NCI-H345 treated with DMSO at 0.1 percent for 48 hours (cell line): ENCODE measurements at regions not wholly inside any gene's neighbourhood (a gene's known extent, or its start where the extent isn't known, plus 50 kb on each side); places are given as distances from the start of the nearest gene placed in this dataset.
"Not testable (repeated sequence)": the region's sequence is repeated elsewhere in the genome, so short reads cannot be mapped to it uniquely, and the experiment has no call there.

Source experiments
- DNase-seq: peaks from one replicate; lab custom pipeline; 2025; ENCODE audit not compliant: unreplicated experiment; lab: John Stamatoyannopoulos, UW

DNA sequence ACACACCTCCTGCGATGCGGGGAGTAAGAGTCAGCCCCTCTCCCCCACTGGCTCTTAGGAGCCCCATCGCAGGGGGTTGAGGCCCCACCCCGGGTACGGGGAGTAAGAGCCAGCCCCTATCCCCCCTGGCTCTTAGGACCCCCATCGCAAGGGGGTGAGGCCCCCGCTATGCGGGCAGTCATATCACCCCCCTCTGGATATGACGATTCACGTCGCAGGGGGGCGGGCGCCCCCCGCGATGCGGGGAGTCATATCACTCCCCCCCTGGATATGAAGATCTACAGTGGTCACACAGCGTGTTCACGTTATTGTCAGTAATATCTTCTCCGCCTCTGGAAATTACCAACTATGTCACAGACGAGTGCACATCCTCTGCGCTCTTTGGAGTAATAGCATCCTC lies 61.1 kb downstream of the DEFB131A start:
- DNase-seq: not testable (repeated sequence)

DNA sequence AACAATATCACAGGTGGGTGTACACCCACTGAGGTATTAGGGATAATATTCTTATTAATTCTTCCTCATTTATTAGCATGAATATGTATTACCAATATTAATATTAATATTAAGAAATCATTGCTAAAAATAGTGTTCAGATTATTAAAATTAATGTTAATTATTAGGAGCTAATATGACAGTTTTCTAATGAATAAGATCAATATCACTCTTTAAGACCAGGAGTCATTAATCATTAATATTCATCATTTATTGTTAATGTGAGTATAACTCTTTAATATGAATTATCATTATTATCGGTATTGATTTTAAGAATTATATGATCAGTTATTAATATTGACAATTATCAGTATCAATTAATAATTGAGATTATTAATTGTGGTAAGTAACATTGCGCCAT lies 62.5 kb downstream of the DEFB131A start:
- DNase-seq: not testable (repeated sequence)

- DNase-seq: not testable (repeated sequence)
Measured at GRCh38 chr4:9512941-9513340, 68.7 kb downstream of the DEFB131A start.

DNA sequence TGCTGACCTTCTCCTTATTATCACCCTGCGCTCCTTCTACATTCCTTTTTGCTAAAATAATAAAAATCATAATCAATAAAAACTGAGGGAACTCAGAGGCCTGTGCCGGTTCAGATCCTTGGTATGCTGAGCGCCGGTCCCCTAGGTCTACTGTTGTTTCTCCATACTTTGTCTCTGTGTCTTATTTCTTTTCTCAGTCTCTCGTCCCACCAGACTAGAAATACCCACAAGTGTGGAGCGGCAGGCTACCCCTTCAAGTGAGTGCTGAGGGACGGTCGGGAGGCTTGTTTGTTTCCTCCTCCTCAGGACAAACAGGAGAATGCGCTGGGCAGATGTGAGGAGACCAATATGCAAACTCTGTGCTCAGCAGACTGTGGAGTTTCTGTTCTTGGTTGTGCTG lies 75.4 kb downstream of the DEFB131A start:
- not testable (repeated sequence) for DNase-seq

DNA sequence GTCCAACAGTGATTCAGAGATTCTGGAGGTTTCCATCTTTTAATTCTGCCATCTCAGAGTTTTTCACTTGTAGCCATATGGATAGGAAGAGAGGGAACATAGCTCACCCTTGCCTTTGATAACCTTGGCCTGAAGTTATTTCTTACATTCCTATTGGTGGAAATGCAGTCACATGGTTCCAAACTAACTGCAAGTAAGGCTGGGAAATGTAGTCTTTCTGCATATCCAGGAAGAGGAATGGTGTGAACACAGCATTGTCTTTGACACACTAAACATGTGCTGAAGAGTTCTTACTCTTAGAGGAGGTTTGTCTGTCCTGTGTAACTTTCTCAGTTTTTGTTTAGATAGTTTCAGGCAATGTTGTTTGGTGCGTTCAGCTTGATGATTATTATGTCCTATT lies 78.7 kb downstream of the DEFB131A start:
- not testable (repeated sequence) for DNase-seq

- DNase-seq: not testable (repeated sequence)
Measured at GRCh38 chr4:9524406-9524805, 80.2 kb downstream of the DEFB131A start.

DNA sequence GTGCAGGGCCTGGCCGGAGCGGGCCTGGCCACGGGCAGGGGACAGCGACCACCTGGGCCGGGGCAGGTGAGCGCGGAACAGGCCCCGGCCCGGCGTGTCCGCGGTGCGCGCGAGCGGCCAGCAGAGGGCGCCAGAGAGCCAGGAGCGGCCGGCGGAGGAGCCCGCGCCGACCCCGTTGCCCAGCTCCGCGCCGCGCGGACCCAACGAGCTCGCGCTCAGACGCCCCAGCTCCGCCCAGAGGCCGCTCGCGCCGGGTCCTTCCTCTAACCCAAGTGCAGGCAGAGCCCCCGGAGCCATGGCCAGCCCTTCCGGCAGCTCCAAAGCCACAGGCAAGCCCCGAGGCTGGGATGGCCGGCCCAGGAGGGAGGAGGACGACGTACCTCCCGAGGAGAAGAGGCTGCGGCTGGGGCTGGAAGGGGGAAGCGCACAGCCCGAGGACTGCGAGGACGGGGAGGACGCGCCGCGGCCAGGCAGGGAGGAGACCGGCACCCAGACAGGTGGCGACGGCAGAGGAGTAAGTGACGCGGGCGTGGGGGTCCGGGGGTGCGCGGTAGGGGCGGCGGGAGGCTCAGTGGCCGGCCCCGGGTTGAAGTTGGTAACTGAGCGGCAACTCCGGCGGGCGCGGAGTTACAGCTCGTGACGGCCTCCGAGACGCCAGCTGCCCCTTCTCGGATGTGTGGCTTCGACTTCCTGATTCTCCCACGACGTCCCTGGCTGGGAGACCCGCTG lies 88.1 kb downstream of the DEFB131A start:
- not testable (repeated sequence) for DNase-seq

DNA sequence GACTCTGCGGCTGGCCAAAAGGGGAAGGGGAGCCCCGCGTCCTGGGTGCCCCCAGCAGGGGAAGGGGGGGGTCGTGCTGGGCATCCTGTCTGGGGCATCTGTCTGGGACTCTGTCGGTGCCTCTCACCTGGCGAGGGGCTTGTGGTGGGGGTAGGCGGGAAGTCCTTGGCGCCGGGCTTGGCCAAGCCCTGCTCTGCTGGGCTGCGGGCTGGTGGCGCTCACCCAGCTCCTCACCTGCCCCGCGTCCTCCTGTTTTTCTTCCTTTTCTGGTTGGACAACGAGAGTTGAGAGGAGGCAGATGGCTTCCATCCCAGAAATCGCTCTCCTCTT lies 88.6 kb downstream of the DEFB131A start:
- DNase-seq: not testable (repeated sequence)

DNA sequence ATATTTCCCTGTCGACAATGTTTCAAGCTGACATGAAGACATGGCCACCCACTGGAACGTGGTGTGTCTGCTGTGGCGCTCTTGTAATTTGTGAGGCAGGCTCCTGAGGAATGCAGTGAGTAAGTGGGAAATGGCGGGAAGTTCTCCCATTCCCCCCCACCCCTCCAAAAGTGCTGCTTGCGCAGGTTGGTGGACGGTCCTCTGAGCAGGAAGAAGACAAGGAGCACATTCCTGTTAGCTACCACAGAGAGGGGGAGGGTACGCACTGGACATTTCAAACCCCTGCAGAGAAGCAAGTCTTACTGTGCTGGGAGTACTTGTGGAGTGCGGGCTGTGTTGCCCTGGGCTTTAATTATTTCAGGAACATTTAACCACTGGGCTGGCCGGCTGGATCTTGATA lies 92.9 kb downstream of the DEFB131A start:
- not testable (repeated sequence) for DNase-seq

- not testable (repeated sequence) for DNase-seq
Measured at GRCh38 chr4:9539939-9540520, 95.8 kb downstream of the DEFB131A start.

DNA sequence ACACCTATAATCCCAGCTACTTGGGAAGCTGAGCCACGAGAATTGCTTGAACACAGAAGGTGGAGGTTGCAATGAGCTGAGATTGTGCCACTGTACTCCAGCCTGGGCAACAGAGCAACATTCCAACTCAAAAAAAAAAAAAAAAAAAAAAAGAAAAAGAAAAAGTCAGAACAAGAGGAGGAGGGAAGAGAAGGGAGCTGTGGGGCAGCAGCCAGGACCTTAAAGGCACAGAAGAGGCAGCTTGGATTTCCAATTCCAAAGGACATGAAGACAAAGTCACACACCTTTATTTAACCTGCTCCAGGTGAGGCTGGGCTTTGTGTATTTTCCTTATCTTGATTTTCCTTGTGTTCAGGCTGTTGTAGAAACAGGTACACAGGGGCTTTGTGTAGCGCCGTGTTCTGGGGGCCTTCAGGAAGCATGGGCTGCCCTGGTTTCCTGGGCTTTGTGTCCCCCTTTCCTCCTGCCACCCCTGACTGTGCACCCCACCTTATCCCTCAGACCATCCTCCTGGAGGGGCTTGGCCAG lies 97.2 kb downstream of the DEFB131A start:
- not testable (repeated sequence) for DNase-seq

- DNase-seq: not testable (repeated sequence)
Measured at GRCh38 chr4:9544851-9545250, 100.6 kb downstream of the DEFB131A start.

GRCh38 chr4:9547470-9547869 lies 103.3 kb downstream of the DEFB131A start:
- DNase-seq: not testable (repeated sequence)

DNA sequence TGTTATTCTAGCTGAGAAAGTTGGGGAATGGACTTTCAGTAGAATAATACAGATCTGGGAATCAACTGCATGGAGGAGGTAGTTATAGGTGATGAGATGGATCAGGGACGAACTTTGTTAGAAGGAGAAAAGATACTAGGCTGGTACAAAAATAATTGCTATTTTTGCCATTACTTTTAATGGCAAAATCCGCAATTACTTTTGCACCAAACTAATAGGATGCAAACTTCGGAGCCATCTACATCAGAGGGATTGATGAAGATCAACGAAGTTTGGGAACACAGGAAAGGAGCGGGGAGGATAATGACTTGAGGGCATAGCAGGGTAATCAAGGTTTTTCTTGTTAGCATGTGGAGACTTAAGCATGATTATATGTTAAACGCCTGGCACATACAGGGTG lies 111.9 kb downstream of the DEFB131A start:
- DNase-seq: not testable (repeated sequence)

DNA sequence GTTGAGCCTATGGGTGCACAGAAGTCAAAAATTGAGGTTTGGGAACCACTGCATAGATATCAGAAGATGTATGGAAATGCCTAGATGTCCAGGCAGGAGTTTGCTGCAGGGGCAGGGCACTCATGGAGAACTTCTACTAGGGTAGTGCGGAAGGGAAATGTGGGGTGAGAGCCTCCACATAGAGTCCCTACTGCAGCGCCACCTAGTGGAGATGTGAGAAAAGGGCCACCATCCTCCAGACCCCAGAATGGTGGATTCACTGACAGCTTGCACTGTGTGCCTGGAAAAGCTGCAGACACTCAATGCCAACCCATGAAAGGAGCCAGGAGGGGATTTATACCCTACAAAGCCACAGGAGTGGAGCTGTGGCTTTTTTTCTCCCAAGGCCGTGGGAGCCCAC lies 133.7 kb downstream of the DEFB131A start:
- not testable (repeated sequence) for DNase-seq

GRCh38 chr4:9582880-9583279 lies 138.7 kb downstream of the DEFB131A start:
- not testable (repeated sequence) for DNase-seq

GRCh38 chr4:9592010-9592409 lies 147.8 kb downstream of the DEFB131A start:
- no peak for DNase-seq

DNA sequence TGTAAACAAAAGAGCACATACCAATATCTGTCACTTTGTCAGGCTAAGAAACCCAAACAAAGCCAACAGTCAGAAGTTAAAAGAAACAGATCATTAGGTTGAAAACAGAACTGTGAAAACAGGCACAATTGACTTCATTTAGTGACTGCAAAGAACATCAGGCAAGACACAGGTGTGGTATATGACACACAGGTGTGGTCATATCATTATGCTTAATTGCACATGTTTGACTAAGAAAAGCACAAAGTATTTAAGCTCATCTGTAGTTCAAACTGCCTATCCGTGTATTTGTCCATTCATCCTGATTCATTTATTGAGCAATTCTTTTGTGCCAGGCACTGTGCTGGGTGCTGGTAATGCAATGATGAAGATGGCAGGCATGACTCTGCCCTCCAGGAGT lies 150.7 kb downstream of the DEFB131A start:
- DNase-seq: no peak

DNA sequence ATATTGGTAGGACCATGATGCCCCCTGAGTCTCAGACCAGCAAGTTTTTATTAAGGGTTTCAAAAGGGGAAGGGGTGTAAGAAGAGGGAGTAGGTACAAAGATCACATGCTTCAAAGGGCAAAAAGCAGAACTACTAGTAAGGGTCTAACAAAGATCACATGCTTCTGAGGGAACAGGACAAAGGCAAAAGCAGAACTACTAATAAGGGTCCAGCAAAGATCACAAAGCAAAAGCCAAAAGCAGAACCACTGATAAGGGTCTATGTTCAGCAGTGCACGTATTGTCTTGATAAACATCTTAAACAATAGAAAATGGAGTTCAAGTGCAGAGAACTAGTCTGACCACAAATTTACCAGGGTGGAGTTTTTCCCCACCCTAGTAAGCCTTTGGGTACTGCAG lies 151.3 kb downstream of the DEFB131A start:
- not testable (repeated sequence) for DNase-seq

- no peak for DNase-seq
Measured at GRCh38 chr4:9599266-9599665, 155.1 kb downstream of the DEFB131A start.

GRCh38 chr4:9600246-9600645 lies 156.0 kb downstream of the DEFB131A start:
- no peak for DNase-seq

GRCh38 chr4:9602389-9602914 lies 158.2 kb downstream of the DEFB131A start:
- no peak for DNase-seq
